ENCODE measurements at regions not wholly inside any gene's neighbourhood (a gene's known extent, or its start where the extent isn't known, plus 50 kb on each side); places are given as distances from the start of the nearest gene placed in this dataset.
"Not testable (repeated sequence)": the region's sequence is repeated elsewhere in the genome, so short reads cannot be mapped to it uniquely, and the experiment has no call there.

DNA sequence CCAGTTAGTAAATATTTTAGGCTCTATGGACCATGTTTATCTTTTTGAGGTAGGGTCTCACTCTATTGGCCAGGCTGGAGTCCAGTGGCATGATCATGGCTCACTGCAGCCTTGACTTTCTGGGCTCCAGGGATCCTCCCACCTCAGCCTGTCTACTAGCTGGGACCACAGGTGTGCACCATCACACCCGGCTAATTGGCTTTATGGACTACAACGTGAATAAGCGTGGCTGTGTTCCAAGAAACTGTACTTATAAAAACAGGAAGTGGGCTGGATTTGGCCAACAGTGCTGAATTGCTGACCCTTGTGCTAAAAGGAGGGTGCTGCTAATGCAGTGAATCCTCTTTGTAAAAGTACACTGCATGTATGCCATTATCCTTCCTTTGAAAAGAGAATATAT lies 111.7 kb upstream of the CDK13 start:
- WGBS (ENCODE audit: insufficient coverage): 34% methylated on average over 3 of the region's 3 CpGs
- no peak overlapping the region for H3K4me3 ChIP-seq (ENCODE audit: low read depth, low read length)
- DNase-seq (ENCODE audit: low read depth in 4 of 6, low spot score in 6 of 6): no peak
- H3K27ac ChIP-seq (ENCODE audit: low read depth, low read length): no peak overlapping the region
- peaks cover 4% of the 10 kb centered on the region for H3K27me3 ChIP-seq (ENCODE audit: control insufficient read depth, insufficient read depth, low read length)
- no peaks in the 10 kb centered on the region for H3K9me3 ChIP-seq (ENCODE audit: control insufficient read depth, insufficient read depth, low read length)
- no peaks in the 10 kb centered on the region for H3K36me3 ChIP-seq (ENCODE audit: control insufficient read depth, insufficient read depth, low read length)
- peaks cover 8% of the 10 kb centered on the region for H3K4me1 ChIP-seq (ENCODE audit: control insufficient read depth, insufficient read depth, low read length)

DNA sequence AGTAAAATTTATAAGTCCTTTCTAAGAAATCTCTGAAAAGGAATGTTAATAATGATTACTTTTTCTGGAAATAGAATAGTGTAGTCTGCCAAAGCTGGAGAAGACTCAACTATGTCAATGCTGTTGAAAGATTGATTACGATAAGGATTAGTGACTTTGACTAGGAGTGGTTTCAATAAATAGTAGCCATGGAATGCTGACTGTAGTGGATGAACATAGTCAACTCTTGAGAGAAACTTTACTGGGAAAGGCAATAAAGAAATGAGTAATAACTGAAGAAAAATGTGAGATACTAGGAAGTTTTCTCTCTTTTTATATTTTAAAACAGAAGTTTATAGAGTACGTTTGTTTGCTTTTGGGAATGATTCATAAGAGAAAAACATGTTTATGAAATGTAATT lies 105.0 kb upstream of the CDK13 start:
- 100% methylated on average over 1 of the region's 2 CpGs for WGBS (ENCODE audit: insufficient coverage)
- Histone ChIP-seq H3K9me3 (ENCODE audit: control insufficient read depth, insufficient read depth, low read length) (no peaks in the 10 kb centered on the region), H3K36me3 (ENCODE audit: control insufficient read depth, insufficient read depth, low read length) (no peaks in the 10 kb centered on the region), H3K27ac (ENCODE audit: low read depth, low read length) (no peak overlapping the region), H3K27me3 (ENCODE audit: control insufficient read depth, insufficient read depth, low read length) (no peaks in the 10 kb centered on the region), H3K4me1 (ENCODE audit: control insufficient read depth, insufficient read depth, low read length) (no peaks in the 10 kb centered on the region), H3K4me3 (ENCODE audit: low read depth, low read length) (no peak overlapping the region)
- DNase-seq (ENCODE audit: low read depth in 4 of 6, low spot score in 6 of 6): no peak

DNA sequence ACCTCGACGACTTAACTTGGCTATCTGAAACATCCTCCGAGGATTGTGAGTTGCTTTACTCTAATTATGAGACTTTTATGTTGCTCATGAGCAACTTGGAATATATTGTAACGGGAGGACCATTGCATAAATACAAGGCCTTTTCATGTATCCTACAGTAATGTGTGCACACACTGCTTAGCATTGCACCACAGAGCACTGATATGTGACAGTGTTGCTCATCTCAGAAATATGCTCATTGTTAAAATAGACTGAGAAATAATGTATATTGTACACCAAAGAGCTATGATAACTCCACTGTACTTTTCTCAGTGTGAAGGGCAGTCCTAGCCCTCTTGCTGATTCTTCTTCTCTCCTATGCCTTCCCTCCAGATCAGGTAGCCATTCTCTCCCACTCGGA lies 102.8 kb upstream of the CDK13 start:
- no peaks in the 10 kb centered on the region for H3K36me3 ChIP-seq (ENCODE audit: control insufficient read depth, insufficient read depth, low read length)
- H3K9me3 ChIP-seq (ENCODE audit: control insufficient read depth, insufficient read depth, low read length): no peaks in the 10 kb centered on the region
- no peaks in the 10 kb centered on the region for H3K27me3 ChIP-seq (ENCODE audit: control insufficient read depth, insufficient read depth, low read length)
- H3K4me1 ChIP-seq (ENCODE audit: control insufficient read depth, insufficient read depth, low read length): no peaks in the 10 kb centered on the region
- H3K27ac ChIP-seq (ENCODE audit: low read depth, low read length): no peak overlapping the region
- no peak for DNase-seq (ENCODE audit: low read depth in 4 of 6, low spot score in 6 of 6)
- WGBS (ENCODE audit: insufficient coverage): no CpG with 5 or more reads among the region's 5 CpGs
- H3K4me3 ChIP-seq (ENCODE audit: low read depth, low read length): no peak overlapping the region

DNA sequence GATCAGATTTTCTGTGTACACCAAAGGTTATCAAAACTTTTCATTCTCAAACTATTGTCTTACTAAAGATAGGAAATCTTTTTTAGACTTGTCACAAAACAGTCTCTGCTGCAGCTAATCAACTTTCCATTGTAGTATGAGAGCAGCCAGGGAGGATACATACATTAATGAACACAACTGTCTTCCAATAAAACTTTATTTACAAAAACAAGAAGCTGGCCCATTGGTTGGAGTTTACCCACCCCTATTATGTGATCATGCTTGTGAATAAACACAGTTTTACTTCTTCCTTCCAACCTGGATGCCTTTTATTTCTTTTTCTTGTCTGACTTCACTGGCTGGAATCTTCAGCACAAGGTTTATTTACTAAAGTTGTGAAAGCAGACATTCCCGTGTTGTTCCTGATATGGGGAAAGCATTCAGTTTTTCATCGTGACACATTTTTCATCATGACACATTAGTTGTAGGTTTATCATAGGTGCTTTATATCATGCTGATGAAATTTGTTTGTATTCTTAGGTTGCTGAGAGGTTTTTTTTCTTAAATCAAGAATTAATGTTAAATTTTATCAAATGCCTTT lies 98.5 kb upstream of the CDK13 start:
- Histone ChIP-seq H3K27me3 (ENCODE audit: control insufficient read depth, insufficient read depth, low read length) (peaks cover 2% of the 10 kb centered on the region), H3K27ac (ENCODE audit: low read depth, low read length) (no peak overlapping the region), H3K4me3 (ENCODE audit: low read depth, low read length) (no peak overlapping the region), H3K9me3 (ENCODE audit: control insufficient read depth, insufficient read depth, low read length) (no peaks in the 10 kb centered on the region), H3K4me1 (ENCODE audit: control insufficient read depth, insufficient read depth, low read length) (no peaks in the 10 kb centered on the region), H3K36me3 (ENCODE audit: control insufficient read depth, insufficient read depth, low read length) (no peaks in the 10 kb centered on the region)
- no peak for DNase-seq (ENCODE audit: low read depth in 4 of 6, low spot score in 6 of 6)
- WGBS (ENCODE audit: insufficient coverage): no CpG with 5 or more reads among the region's 2 CpGs

DNA sequence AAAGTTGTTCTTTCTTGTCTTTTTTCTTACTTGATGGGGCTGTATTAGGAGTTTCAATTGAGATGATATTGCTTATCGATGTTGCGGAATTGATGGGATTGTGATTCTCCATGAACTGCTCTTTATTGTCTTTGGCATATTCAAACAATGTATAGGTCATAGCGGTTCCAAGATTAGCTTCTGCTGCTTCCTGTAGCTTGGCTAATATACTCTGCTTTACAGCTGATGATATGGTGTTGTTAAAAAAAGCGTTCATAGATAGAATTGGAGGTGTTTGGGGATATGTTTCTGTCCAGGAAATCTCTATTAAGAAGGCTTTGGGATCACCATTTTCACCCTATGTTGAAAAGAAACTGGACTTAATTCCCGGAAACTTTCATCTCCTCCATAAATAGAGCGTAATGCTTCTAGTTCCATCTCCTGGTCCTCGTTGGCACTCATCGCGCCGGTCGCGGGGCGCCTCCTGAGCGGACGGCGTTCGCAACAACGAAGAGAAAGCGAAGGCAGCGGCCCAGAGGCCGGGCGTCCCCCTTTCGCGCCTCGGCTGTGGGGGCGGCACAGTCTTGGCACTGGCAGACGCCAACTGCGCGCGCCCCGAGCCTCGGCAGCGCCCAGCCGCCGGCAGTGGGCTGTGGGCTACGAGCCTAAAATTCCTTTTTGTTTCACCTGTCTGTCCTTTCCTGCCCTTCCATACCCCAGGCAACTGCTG lies 95.3 kb upstream of the CDK13 start:
- DNase-seq (ENCODE audit: low read depth in 4 of 6, low spot score in 6 of 6); H3K36me3 ChIP-seq (ENCODE audit: control insufficient read depth, insufficient read depth, low read length); H3K4me3 ChIP-seq (ENCODE audit: low read depth, low read length); H3K9me3 ChIP-seq (ENCODE audit: control insufficient read depth, insufficient read depth, low read length); H3K4me1 ChIP-seq (ENCODE audit: control insufficient read depth, insufficient read depth, low read length); H3K27me3 ChIP-seq (ENCODE audit: control insufficient read depth, insufficient read depth, low read length); H3K27ac ChIP-seq (ENCODE audit: low read depth, low read length): not testable (repeated sequence)
- WGBS (ENCODE audit: insufficient coverage): 8% methylated on average over 4 of the region's 36 CpGs

DNA sequence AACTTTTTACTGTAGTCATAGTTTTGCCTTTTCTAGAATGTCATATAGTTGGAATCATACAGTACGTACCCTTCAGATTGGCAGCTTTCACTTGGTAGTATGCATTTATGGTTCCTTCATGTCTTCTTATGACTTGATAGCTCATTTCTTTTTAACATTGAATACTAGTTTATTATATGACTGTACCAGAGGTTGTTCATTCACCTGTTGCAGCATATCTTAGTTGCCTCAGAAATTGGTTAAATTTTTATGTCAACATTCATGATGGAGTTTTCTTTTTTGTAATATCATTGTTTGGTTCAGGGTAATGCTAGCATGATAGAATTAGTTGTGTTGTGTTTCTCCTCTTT lies 94.8 kb upstream of the CDK13 start:
- H3K27ac ChIP-seq (ENCODE audit: low read depth, low read length): no peak overlapping the region
- peaks cover 2% of the 10 kb centered on the region for H3K27me3 ChIP-seq (ENCODE audit: control insufficient read depth, insufficient read depth, low read length)
- H3K9me3 ChIP-seq (ENCODE audit: control insufficient read depth, insufficient read depth, low read length): no peaks in the 10 kb centered on the region
- no peak for DNase-seq (ENCODE audit: low read depth in 4 of 6, low spot score in 6 of 6)
- H3K36me3 ChIP-seq (ENCODE audit: control insufficient read depth, insufficient read depth, low read length): no peaks in the 10 kb centered on the region
- no CpG with 5 or more reads among the region's 1 CpG for WGBS (ENCODE audit: insufficient coverage)
- H3K4me1 ChIP-seq (ENCODE audit: control insufficient read depth, insufficient read depth, low read length): no peaks in the 10 kb centered on the region
- no peak overlapping the region for H3K4me3 ChIP-seq (ENCODE audit: low read depth, low read length)

DNA sequence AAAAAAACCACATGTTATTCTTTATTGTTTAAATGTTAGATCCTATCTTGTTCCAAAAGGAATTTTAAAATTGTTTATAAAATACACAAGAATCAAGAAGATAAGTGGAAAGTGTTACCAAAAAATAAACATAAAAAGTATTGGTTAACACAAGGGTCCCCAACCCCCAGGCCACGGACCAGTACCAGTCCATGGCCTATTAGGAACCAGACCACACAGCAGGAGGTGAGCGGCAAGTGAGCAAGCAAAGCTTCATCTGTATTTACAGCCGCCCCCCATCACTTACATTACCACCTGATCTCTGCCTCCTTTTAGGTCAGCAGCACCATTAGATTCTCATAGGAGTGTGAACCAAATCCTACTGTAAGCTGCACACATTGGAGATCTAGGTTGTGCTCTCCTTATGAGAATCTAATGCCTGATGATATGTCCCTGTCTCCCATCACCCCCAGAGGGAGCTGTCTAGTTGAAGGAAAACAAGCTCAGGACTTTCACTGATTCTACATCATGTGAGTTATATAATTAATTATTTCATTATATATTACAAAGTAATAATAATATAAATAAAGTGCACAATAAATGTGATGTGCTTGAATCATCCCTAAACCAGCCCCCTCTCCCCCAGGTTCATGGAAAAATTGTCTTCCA lies 86.3 kb upstream of the CDK13 start:
- H3K9me3 ChIP-seq (ENCODE audit: control insufficient read depth, insufficient read depth, low read length); H3K27ac ChIP-seq (ENCODE audit: low read depth, low read length); H3K4me1 ChIP-seq (ENCODE audit: control insufficient read depth, insufficient read depth, low read length); H3K4me3 ChIP-seq (ENCODE audit: low read depth, low read length); H3K27me3 ChIP-seq (ENCODE audit: control insufficient read depth, insufficient read depth, low read length); DNase-seq (ENCODE audit: low read depth in 4 of 6, low spot score in 6 of 6); H3K36me3 ChIP-seq (ENCODE audit: control insufficient read depth, insufficient read depth, low read length): not testable (repeated sequence)
- WGBS (ENCODE audit: insufficient coverage): no CpG with 5 or more reads among the region's 3 CpGs

DNA sequence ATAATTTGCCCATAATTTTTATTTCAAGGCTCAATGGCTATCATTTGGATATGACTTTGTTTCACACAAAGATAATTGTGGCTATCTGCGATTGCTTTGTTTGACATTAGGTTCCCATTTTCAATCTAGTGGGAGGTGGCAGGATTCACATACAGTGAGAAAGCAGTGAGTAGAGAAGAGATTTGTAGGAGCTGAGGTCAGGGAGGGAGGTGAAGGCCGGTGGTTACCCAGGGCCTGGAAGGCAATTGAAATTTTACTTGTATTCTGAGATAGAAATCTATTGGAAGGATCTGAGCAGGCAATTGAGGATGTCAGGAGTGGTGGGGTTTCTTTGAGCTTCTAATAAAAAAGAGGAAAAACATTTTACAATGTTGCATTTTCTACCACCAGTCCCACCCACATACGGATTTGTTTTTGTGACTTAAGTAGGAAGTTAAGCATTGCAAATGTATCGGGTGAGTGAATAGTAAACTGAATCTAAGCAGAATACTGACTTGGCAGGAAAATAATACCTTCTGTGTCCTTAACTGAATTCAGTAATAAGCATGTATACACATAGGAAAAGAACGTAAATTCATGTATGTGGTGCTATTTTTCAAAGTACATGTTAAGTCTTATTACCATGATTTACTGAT lies 80.1 kb upstream of the CDK13 start:
- H3K4me1 ChIP-seq (ENCODE audit: control insufficient read depth, insufficient read depth, low read length); H3K9me3 ChIP-seq (ENCODE audit: control insufficient read depth, insufficient read depth, low read length); H3K27me3 ChIP-seq (ENCODE audit: control insufficient read depth, insufficient read depth, low read length); H3K36me3 ChIP-seq (ENCODE audit: control insufficient read depth, insufficient read depth, low read length); DNase-seq (ENCODE audit: low read depth in 4 of 6, low spot score in 6 of 6); H3K27ac ChIP-seq (ENCODE audit: low read depth, low read length); H3K4me3 ChIP-seq (ENCODE audit: low read depth, low read length): not testable (repeated sequence)
- WGBS (ENCODE audit: insufficient coverage): 59% methylated on average over 2 of the region's 5 CpGs

DNA sequence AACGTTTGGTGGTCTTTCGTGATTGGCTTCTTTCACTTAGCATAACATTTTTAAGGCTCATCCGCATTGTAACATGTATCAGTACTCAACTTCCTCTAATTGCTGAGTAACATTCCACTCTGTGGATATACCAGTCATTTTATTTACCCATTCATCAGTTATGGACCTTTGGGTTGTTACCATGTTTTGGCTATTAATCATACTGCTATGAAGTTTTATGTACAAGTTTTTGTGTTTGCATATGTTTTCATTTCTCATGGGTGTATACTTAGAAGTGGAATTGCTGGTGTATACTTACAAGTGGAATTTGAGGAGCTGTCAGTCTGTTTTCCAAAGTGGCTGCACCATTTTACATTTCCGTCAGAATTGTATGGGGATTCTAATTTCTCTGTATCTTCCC lies 78.4 kb upstream of the CDK13 start:
- not testable (repeated sequence) for H3K9me3 ChIP-seq (ENCODE audit: control insufficient read depth, insufficient read depth, low read length); H3K27me3 ChIP-seq (ENCODE audit: control insufficient read depth, insufficient read depth, low read length); H3K4me1 ChIP-seq (ENCODE audit: control insufficient read depth, insufficient read depth, low read length); H3K4me3 ChIP-seq (ENCODE audit: low read depth, low read length); DNase-seq (ENCODE audit: low read depth in 4 of 6, low spot score in 6 of 6); H3K27ac ChIP-seq (ENCODE audit: low read depth, low read length); H3K36me3 ChIP-seq (ENCODE audit: control insufficient read depth, insufficient read depth, low read length)
- no CpG with 5 or more reads among the region's 4 CpGs for WGBS (ENCODE audit: insufficient coverage)

DNA sequence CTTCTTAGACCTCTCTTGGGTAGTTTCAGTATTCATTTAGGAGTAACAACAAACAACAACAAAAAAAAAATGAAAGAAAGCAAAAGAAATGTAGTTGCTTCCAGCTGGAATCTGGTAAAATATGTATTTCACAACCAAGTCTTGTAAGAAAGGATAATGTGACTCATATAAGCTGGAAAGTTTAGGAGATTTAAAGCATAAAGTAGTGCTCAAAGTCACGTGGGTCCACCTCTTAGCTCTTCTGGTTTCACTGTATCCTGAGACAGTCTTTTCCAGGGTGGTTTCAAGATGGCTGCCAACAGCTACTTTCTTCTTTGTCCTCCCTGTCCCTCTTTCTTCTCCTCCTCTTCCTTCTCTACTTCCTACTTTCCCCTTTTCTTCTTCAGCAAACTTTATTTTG lies 69.5 kb upstream of the CDK13 start:
- Histone ChIP-seq H3K4me3 (ENCODE audit: low read depth, low read length) (no peak overlapping the region), H3K27ac (ENCODE audit: low read depth, low read length) (no peak overlapping the region), H3K27me3 (ENCODE audit: control insufficient read depth, insufficient read depth, low read length) (no peaks in the 10 kb centered on the region), H3K9me3 (ENCODE audit: control insufficient read depth, insufficient read depth, low read length) (no peaks in the 10 kb centered on the region), H3K36me3 (ENCODE audit: control insufficient read depth, insufficient read depth, low read length) (no peaks in the 10 kb centered on the region), H3K4me1 (ENCODE audit: control insufficient read depth, insufficient read depth, low read length) (no peaks in the 10 kb centered on the region)
- 100% methylated on average over 1 of the region's 1 CpG for WGBS (ENCODE audit: insufficient coverage)
- DNase-seq (ENCODE audit: low read depth in 4 of 6, low spot score in 6 of 6): no peak
